NCI-H526 (cell line): ENCODE measurements at regions not wholly inside any gene's neighbourhood (a gene's known extent, or its start where the extent isn't known, plus 50 kb on each side); places are given as distances from the start of the nearest gene placed in this dataset.
"Not testable (repeated sequence)": the region's sequence is repeated elsewhere in the genome, so short reads cannot be mapped to it uniquely, and the experiment has no call there.

Experiments used
- DNase-seq, 2 experiments: peaks; one replicate each; lab custom pipeline; 2025; lab: John Stamatoyannopoulos, UW

- no peak for DNase-seq
Measured at GRCh38 chr5:115435778-115436712, 108.5 kb downstream of the FEM1C start.

DNA sequence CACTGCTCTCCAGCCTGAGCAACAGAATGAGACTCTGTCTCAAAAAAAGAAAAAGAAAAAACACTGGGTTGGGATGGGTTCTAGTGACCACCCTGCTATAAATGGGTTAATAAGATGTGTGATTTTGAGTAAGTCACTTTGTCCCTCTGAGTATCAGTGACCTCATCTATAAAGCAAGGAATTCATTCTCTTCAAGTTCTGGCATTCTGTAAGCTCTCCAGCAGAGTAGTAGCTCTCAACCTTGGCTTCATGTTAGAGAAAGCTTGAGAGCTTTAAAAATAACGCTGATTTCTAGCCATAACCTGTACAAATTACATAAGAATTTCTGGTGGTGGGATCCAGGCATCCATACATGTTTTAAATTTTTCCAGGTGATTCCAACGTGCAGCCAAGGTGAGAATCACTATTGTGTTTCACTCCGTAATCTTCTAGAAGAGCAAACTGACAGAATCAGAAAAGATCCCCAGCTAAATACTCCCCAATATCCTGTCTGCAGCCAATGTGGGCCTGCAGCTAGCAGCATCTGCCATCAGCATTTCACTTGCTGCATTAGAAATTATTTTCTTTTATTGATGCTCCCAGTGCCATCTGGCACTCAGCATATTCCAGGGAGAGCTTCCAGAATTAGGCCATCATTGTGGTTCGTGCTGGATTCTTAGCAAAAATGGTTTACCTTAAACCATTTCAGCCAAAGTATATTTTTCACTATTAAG is 109.4 kb downstream of the FEM1C start:
- DNase-seq, result no peak

DNA sequence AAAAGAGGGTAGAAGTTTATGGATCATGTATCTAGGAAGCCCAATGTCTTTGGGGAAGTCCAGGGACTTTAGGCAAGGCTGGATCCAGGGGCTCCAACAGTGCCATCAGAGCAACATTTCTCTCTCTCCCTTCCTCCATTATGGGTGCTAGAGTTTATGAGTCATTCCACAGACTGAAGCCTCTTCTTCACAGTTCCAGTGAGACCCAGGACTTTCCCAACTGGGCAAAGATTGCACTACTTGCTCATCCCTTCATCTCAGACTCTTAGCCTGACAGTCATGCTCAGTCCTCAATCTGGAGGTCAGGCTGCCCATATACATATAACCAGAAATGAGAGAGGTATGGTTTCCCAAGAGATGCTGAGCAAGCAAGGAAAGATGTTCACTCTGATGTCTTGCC is 110.7 kb downstream of the FEM1C start:
- DNase-seq, result no peak

- DNase-seq, result no peak
Measured at GRCh38 chr5:115432691-115433090, 111.9 kb downstream of the FEM1C start.

- no peak for DNase-seq
Measured at GRCh38 chr5:115431116-115431515, 113.5 kb downstream of the FEM1C start.

DNA sequence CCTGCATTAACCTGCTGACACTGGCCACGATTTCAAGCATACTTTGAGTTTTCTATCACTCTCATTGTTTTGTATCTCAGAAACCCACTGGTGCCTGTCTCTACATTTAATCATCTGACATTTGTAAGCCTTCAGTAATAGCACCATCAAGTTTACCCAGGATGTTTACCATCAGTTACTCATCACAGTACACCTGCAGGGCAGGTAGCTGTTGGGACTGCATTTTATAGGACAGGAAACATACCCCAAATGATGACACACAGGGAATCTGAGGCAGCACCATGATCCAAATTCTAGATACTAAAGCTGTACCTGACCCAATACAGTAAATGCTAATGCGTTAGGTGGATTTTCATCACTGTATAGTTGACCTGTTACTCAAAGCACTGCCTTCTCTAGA is 114.2 kb downstream of the FEM1C start:
- DNase-seq, result no peak

- no peak for DNase-seq
Measured at GRCh38 chr5:115429345-115429940, 115.1 kb downstream of the FEM1C start.

GRCh38 chr5:115428676-115429075 is 115.9 kb downstream of the FEM1C start:
- no peak for DNase-seq

DNA sequence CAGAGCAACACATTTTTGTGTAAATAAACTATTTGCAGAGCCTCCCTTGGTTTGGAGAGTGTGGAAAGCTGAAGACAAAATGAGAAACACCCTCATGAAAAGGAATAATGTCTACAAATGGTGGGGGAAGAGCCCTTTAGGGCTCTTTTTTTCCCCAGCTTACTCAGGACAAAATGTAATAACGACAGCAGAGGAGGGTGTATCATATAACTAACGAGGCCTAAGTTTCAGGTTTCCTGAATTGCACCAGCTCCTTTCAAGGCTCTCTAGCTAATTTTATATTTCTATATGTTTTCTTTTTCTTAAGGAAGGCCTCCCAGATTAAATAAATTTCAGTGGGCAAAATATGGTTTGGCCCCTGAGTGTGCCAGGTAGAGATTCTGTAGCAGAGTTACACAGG is 116.3 kb downstream of the FEM1C start:
- DNase-seq, result no peak

DNA sequence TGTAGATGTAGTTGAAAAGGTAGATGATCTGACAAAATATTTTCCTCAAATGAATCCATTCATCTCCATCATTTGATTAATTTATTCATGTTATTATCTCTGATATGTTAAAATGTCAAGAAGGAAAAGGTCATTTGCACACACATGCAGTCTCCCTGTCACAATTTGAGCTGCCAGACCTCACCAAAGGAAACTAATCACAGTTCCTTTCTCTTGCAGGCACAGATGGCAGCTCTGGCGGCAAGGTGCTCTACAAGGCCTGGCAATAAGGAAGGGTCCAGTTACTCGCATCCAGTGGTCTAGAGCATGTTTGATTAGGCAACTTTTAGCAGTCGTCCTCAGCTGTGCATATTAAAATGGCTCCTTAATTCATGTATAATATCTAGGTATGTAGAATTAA is 120.1 kb downstream of the FEM1C start:
- no peak for DNase-seq

GRCh38 chr5:115424030-115424429 is 120.5 kb downstream of the FEM1C start:
- no peak for DNase-seq

- DNase-seq, result no peak
Measured at GRCh38 chr5:115423541-115423940, 121.0 kb downstream of the FEM1C start.

- DNase-seq, result no peak
Measured at GRCh38 chr5:115423051-115423450, 121.5 kb downstream of the FEM1C start.

- DNase-seq, result not testable (repeated sequence)
Measured at GRCh38 chr5:115420812-115421211, 123.8 kb downstream of the FEM1C start.

- DNase-seq, result no peak
Measured at GRCh38 chr5:115419846-115420585, 123.6 kb upstream of the CCDC112 start.

GRCh38 chr5:115418788-115419187 is 122.3 kb upstream of the CCDC112 start:
- DNase-seq, result no peak

DNA sequence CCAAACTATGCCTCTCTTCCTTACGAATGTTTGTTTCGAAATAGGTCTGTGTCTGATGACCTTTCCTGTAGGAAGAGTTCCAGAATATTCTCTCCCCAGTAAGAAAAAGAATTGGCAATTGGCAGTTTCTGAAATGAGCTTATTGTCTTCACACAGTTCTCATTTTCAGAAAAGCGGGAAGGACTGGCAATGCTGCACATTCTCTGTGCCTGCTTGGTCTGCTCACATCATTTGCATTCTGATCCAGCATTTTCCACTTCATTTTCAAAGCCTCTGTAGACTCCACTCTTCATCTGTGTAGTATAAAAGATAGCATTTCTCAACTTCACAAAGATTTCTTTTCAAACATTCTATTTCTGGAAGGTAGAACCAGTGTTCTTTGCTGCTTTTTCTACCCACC is 120.6 kb upstream of the CCDC112 start:
- no peak for DNase-seq

DNA sequence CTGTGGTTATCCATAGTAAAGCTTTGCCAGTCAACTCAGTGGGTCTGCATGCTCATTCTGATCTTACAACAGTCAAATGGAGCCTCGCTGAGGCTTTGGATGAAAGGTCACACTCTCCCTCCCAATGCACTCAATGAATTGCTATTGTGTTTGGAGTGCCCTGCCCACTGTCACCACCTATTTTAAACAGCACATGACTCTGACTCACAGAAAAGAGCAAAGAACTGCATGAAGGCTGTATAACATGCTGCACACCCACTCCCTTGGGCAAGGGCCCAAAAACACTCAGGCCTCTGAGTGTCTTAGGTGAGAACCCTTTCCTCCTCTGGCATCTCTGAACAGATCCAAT is 118.7 kb upstream of the CCDC112 start:
- no peak for DNase-seq

DNA sequence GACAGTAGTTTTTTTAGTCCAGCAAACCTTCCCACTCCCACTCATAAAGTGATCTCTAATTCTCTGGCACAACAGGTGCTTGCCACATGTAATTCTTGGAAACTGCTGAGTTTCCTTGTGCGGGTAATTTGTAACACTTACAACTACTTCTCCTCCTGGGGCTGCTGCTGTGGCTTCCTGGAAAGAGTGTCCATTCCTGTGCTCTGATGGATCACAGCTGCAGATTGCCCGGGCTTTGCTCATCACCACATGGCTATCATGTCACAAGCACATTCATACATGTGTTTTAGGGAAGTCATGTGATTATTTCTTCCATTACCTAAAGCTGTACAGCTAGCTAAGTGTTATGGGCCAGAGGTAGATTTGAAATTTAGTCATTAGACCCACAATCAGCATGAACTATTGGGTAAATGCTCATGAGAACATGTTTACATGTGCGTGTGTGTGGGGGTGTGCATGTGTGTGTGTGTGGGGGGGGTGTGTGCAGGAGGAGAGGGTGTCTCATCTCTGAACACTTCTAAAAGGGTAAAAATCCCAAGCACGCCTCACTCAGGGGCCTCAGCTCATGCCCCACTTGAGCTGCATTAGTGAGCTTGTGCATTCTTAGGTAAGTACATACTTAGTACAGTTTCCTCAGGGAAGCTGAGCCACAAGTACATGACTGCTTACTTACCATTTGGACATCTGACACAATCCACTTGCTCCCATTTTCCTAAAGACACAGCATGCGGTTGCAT is 118.1 kb upstream of the CCDC112 start:
- no peak for DNase-seq

DNA sequence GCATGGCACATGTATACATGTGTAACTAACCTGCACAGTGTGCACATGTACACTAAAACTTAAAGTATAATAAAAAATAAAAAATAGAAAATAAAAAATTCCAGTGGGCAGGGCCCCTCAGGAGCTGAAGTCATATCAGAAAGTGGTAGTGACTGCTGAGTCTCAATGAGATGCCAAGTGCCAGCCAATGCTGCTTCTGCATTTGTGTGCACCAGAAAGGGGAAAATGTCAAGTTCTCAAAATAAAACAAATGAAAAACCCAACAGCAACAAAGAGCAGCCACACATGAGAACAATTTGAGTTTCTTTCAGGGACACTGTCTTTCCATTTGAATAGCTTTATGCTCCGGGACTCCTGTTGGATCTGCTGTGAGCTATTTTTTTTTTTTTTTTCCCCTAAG is 117.2 kb upstream of the CCDC112 start:
- DNase-seq, result no peak

DNA sequence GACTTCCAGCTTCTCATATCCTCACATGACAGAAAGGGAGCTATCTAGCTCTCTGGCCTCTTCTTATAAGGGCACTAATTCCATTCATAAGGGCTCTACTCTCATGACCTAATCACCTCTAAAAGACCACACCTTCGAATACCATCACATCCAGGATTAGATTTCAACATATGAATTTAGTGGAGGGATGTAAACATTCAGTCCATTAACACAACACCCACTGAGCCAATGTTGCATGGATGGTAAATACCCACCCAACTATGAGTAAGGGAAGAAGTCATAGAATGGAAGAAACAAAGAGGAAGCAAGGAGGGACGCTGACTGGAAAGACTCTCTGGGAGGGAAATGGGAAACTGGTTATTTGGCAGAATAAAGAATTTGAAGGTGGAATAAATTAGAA is 112.6 kb upstream of the CCDC112 start:
- DNase-seq, result no peak
